ENCODE measurements at regions not wholly inside any gene's neighbourhood (a gene's known extent, or its start where the extent isn't known, plus 50 kb on each side); places are given as distances from the start of the nearest gene placed in this dataset.
"Not testable (repeated sequence)": the region's sequence is repeated elsewhere in the genome, so short reads cannot be mapped to it uniquely, and the experiment has no call there.

DNA sequence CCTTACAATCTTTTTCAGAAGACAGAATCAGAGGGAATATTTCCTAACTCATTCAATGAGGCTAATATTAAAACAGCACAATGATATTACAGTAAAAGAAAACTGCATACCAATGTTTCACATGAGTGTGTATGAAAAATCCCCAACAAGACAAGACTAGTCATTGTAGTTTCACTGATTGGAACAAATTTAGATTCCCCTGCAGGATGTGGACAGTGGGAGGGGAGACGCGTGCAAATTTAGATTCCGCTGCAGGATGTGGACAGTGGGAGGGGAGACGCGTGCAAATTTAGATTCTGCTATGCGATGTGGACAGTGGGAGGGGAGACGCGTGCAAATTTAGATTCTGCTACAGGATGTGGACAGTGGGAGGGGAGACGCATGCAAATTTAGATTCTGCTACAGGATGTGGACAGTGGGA lies 138.7 kb downstream of the LMLN start:
- H3K4me3 ChIP-seq (ENCODE audit: low read depth in 1 of 3, low read length in 3 of 3); H3K9me3 ChIP-seq (ENCODE audit: control insufficient read depth in 4 of 4, low read length in 3 of 4); H3K27me3 ChIP-seq (ENCODE audit: control insufficient read depth in 4 of 4, insufficient read depth in 4 of 4, low read length in 3 of 4); H3K27ac ChIP-seq (ENCODE audit: low read depth in 1 of 2, low read length in 2 of 2); H3K36me3 ChIP-seq (ENCODE audit: control insufficient read depth in 4 of 4, insufficient read depth in 3 of 4, low read depth in 1 of 4, low read length in 3 of 4); H3K9ac ChIP-seq (ENCODE audit: low read depth in 1 of 2, low read length in 2 of 2); H3K4me1 ChIP-seq (ENCODE audit: control insufficient read depth in 4 of 4, insufficient read depth in 4 of 4, low read length in 3 of 4); DNase-seq (ENCODE audit: low spot score): not testable (repeated sequence)
- WGBS: 85% methylated on average over 7 of the region's 9 CpGs

GRCh38 chr3:198103070-198103469 lies 143.1 kb downstream of the LMLN start:
- H3K27me3 ChIP-seq (ENCODE audit: control insufficient read depth in 4 of 4, insufficient read depth in 4 of 4, low read length in 3 of 4); H3K9me3 ChIP-seq (ENCODE audit: control insufficient read depth in 4 of 4, low read length in 3 of 4); DNase-seq (ENCODE audit: low spot score); H3K36me3 ChIP-seq (ENCODE audit: control insufficient read depth in 4 of 4, insufficient read depth in 3 of 4, low read depth in 1 of 4, low read length in 3 of 4); H3K4me1 ChIP-seq (ENCODE audit: control insufficient read depth in 4 of 4, insufficient read depth in 4 of 4, low read length in 3 of 4); H3K27ac ChIP-seq (ENCODE audit: low read depth in 1 of 2, low read length in 2 of 2); H3K4me3 ChIP-seq (ENCODE audit: low read depth in 1 of 3, low read length in 3 of 3); H3K9ac ChIP-seq (ENCODE audit: low read depth in 1 of 2, low read length in 2 of 2): not testable (repeated sequence)
- 71% methylated on average over 10 of the region's 10 CpGs for WGBS

- Histone ChIP-seq H3K36me3 (ENCODE audit: control insufficient read depth in 4 of 4, insufficient read depth in 3 of 4, low read depth in 1 of 4, low read length in 3 of 4) (no peaks in the 10 kb centered on the region), H3K4me3 (ENCODE audit: low read depth in 1 of 3, low read length in 3 of 3) (no peak overlapping the region), H3K27me3 (ENCODE audit: control insufficient read depth in 4 of 4, insufficient read depth in 4 of 4, low read length in 3 of 4) (peaks cover 0 to 12% (median 4%) of the 10 kb centered on the region in 4 donors), H3K27ac (ENCODE audit: low read depth in 1 of 2, low read length in 2 of 2) (no peak overlapping the region), H3K4me1 (ENCODE audit: control insufficient read depth in 4 of 4, insufficient read depth in 4 of 4, low read length in 3 of 4) (no peaks in the 10 kb centered on the region), H3K9ac (ENCODE audit: low read depth in 1 of 2, low read length in 2 of 2) (no peak overlapping the region), H3K9me3 (ENCODE audit: control insufficient read depth in 4 of 4, low read length in 3 of 4) (peaks cover 0 to 8% (median 0%) of the 10 kb centered on the region in 4 donors)
- no peak for TF ChIP-seq FOXA2 (IDR thresholded peaks at IDR 0.05)
- TF ChIP-seq TAF1 (conservative IDR thresholded peaks at IDR 0.05): no peak
- TF ChIP-seq RXRA (IDR thresholded peaks at IDR 0.05): no peak
- no peak for TF ChIP-seq RAD21 (IDR thresholded peaks at IDR 0.05)
- TF ChIP-seq, protein P1, sequence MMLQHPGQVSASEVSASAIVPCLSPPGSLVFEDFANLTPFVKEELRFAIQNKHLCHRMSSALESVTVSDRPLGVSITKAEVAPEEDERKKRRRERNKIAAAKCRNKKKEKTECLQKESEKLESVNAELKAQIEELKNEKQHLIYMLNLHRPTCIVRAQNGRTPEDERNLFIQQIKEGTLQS (IDR thresholded peaks at IDR 0.05): no peak
- no peak for TF ChIP-seq REST (IDR thresholded peaks at IDR 0.05)
- no peak for TF ChIP-seq JUND (IDR thresholded peaks at IDR 0.05)
- no peak for TF ChIP-seq FOXA1 (IDR thresholded peaks at IDR 0.05)
- 89% methylated on average over 4 of the region's 4 CpGs for WGBS
- DNase-seq (ENCODE audit: low spot score): no peak
Measured at GRCh38 chr3:198106265-198106664, 146.2 kb downstream of the LMLN start.

- DNase-seq (ENCODE audit: low spot score): no peak
- 24% methylated on average over 6 of the region's 6 CpGs for WGBS
- peaks cover 0 to 13% (median 9%) of the 10 kb centered on the region in 4 donors for H3K27me3 ChIP-seq (ENCODE audit: control insufficient read depth in 4 of 4, insufficient read depth in 4 of 4, low read length in 3 of 4)
Measured at GRCh38 chr3:198107840-198108734, 148.1 kb downstream of the LMLN start.

More at GRCh38 chr3:198107840-198108734, 148.1 kb downstream of the LMLN start:
- H3K36me3 ChIP-seq (ENCODE audit: control insufficient read depth in 4 of 4, insufficient read depth in 3 of 4, low read depth in 1 of 4, low read length in 3 of 4): no peaks in the 10 kb centered on the region
- no peak for TF ChIP-seq FOXA1 (IDR thresholded peaks at IDR 0.05)
- no peak for TF ChIP-seq NR2F2 (IDR thresholded peaks at IDR 0.05)
- TF ChIP-seq, protein P2, sequence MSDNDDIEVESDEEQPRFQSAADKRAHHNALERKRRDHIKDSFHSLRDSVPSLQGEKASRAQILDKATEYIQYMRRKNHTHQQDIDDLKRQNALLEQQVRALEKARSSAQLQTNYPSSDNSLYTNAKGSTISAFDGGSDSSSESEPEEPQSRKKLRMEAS (IDR thresholded peaks at IDR 0.05): no peak
- no peak for TF ChIP-seq ZBTB33 (IDR thresholded peaks at IDR 0.05)
- no peak for TF ChIP-seq SP1 (IDR thresholded peaks at IDR 0.05)
- no peak for TF ChIP-seq YY1 (IDR thresholded peaks at IDR 0.05)
- TF ChIP-seq, protein P3, sequence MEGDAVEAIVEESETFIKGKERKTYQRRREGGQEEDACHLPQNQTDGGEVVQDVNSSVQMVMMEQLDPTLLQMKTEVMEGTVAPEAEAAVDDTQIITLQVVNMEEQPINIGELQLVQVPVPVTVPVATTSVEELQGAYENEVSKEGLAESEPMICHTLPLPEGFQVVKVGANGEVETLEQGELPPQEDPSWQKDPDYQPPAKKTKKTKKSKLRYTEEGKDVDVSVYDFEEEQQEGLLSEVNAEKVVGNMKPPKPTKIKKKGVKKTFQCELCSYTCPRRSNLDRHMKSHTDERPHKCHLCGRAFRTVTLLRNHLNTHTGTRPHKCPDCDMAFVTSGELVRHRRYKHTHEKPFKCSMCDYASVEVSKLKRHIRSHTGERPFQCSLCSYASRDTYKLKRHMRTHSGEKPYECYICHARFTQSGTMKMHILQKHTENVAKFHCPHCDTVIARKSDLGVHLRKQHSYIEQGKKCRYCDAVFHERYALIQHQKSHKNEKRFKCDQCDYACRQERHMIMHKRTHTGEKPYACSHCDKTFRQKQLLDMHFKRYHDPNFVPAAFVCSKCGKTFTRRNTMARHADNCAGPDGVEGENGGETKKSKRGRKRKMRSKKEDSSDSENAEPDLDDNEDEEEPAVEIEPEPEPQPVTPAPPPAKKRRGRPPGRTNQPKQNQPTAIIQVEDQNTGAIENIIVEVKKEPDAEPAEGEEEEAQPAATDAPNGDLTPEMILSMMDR (IDR thresholded peaks at IDR 0.05; ENCODE audit: low read depth, low read length, missing input control): no peak
- H3K9me3 ChIP-seq (ENCODE audit: control insufficient read depth in 4 of 4, low read length in 3 of 4): peaks cover 0 to 8% (median 0%) of the 10 kb centered on the region in 4 donors
- no peaks in the 10 kb centered on the region for H3K4me1 ChIP-seq (ENCODE audit: control insufficient read depth in 4 of 4, insufficient read depth in 4 of 4, low read length in 3 of 4)
- H3K27ac ChIP-seq (ENCODE audit: low read depth in 1 of 2, low read length in 2 of 2): no peak overlapping the region
- no peak overlapping the region for H3K9ac ChIP-seq (ENCODE audit: low read depth in 1 of 2, low read length in 2 of 2)
- no peak overlapping the region for H3K4me3 ChIP-seq (ENCODE audit: low read depth in 1 of 3, low read length in 3 of 3)
